22Rv1 (cell line): ENCODE measurements at regions not wholly inside any gene's neighbourhood (a gene's known extent, or its start where the extent isn't known, plus 50 kb on each side); places are given as distances from the start of the nearest gene placed in this dataset.

Experiments used
- ZFX ChIP-seq: fragments of 450-650 bp; IDR thresholded peaks from 2 replicates; pipeline ENCODE4 v1.6.1; 2017; ENCODE audit warnings: antibody characterized with exemption, borderline replicate concordance
- TF ChIP-seq, protein P1 (sequence below): fragments of 450-650 bp; IDR thresholded peaks from 2 replicates; pipeline ENCODE4 v1.5.1; 2017; ENCODE audit warnings: mild to moderate bottlenecking

DNA sequence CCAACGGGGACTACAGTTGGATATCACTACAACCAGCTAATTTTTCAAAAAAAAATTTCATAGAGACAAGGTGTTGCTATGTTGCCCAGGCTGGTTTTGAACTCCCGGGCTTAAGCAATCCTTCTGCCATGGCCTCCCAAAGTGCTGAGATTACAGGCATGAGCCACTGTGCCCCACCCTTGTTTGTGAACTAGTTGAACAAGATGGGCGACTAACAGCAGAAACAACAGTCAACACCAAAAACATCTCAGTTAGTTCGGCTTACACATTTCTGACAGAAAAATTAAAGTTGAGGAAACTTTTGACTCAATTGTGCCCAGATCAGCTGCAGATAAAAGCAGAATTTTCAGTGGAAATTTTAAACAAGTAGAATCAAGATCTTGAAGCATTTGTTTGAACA is 470.1 kb downstream of the TLE4 start:
- TF ChIP-seq, protein P1, sequence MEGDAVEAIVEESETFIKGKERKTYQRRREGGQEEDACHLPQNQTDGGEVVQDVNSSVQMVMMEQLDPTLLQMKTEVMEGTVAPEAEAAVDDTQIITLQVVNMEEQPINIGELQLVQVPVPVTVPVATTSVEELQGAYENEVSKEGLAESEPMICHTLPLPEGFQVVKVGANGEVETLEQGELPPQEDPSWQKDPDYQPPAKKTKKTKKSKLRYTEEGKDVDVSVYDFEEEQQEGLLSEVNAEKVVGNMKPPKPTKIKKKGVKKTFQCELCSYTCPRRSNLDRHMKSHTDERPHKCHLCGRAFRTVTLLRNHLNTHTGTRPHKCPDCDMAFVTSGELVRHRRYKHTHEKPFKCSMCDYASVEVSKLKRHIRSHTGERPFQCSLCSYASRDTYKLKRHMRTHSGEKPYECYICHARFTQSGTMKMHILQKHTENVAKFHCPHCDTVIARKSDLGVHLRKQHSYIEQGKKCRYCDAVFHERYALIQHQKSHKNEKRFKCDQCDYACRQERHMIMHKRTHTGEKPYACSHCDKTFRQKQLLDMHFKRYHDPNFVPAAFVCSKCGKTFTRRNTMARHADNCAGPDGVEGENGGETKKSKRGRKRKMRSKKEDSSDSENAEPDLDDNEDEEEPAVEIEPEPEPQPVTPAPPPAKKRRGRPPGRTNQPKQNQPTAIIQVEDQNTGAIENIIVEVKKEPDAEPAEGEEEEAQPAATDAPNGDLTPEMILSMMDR, result no peak
- no peak for TF ChIP-seq ZFX
